Ovary (tissue), 7 donors: ENCODE measurements at regions not wholly inside any gene's neighbourhood (a gene's known extent, or its start where the extent isn't known, plus 50 kb on each side); places are given as distances from the start of the nearest gene placed in this dataset.

Experiments used
- DNase-seq, 5 donors: peaks; one replicate each; pipeline ENCODE4 v3.0.0-alpha.2; 2019 to 2020
- H3K27ac ChIP-seq, 2 donors: fragments of 200-600 bp; one replicate each; pipeline versions ENCODE4 v1.5.1 to v1.8.0; 2019 to 2022
- H3K27me3 ChIP-seq: fragments of 200-600 bp; one replicate; pipeline ENCODE4 v1.8.0; 2022
- H3K36me3 ChIP-seq: fragments of 200-600 bp; sonication (generic); one replicate; pipeline ENCODE4 v1.5.1; 2019
- H3K4me1 ChIP-seq: one replicate; pipeline ENCODE4 v1.8.1; 2013; ENCODE audit warnings: mild to moderate bottlenecking, moderate library complexity; ENCODE audit not compliant: insufficient read depth
- H3K4me3 ChIP-seq: fragments of 200-600 bp; sonication (generic); one replicate; pipeline ENCODE4 v1.5.1; 2017
- H3K9me3 ChIP-seq, 2 donors: fragments of 200-600 bp in 1 of 2; sonication (generic) in 1 of 2; one replicate each; pipeline versions ENCODE4 v1.5.1 to v1.8.1; 2013 to 2019; ENCODE audit warnings: mild to moderate bottlenecking in 1 of 2, moderate library complexity in 1 of 2
- CTCF ChIP-seq, 3 donors: fragments of 450-650 bp in 2 of 3; fragments of 200-600 bp in 1 of 3; IDR thresholded peaks; one replicate each; pipeline versions ENCODE4 v1.5.1 to v1.8.0; 2016 to 2022; ENCODE audit warnings: antibody characterized with exemption in 3 of 3, mild to moderate bottlenecking in 1 of 3
- EP300 ChIP-seq: sonication (generic); formaldehyde crosslinking; IDR thresholded peaks from one replicate; pipeline ENCODE4 v1.6.1; 2017; ENCODE audit warnings: antibody characterized with exemption
- POLR2A ChIP-seq: fragments of 450-650 bp; IDR thresholded peaks from one replicate; pipeline ENCODE4 v1.6.1; 2017; ENCODE audit warnings: antibody characterized with exemption, mild to moderate bottlenecking, moderate library complexity
- WGBS, 3 donors: extraction: QIAGEN DNeasy Blood & Tissue Kit in 1 of 3; methylation state at CpG; one replicate each; pipeline versions ENCODE4 v1.1.5 to v1.1.7; 2013 to 2017; 5-methylcytosine and 5-hydroxymethylcytosine counted together
- intact Hi-C, 4 donors: fragments of 100-400 bp; cut with DNase I; formaldehyde crosslinking; loops; one replicate each; pipeline versions ENCODE4 v1.11.0 to v1.15.1; 2022 to 2023
- donor health status: DM: no; HTN: no; CAD: no; lungs with moderate emphysema.
- donor health status: DM: no; HTN: no; CAD: no.
- donor health status: Bipolar disorder and iron deficiency.
- donor health status: DM: no; HTN: no; CAD: no.
- donor health status: DM: yes; HTN: yes; CAD: no.

- TF ChIP-seq EP300 (no peak), POLR2A (no peak), CTCF (IDR thresholded peaks at IDR 0.05) (no peak)
- Histone ChIP-seq H3K4me1 (no peaks in the 10 kb centered on the region), H3K36me3 (no peaks in the 10 kb centered on the region), H3K27me3 (no peaks in the 10 kb centered on the region), H3K4me3 (no peak overlapping the region), H3K27ac (no peak overlapping the region), H3K9me3 (no peaks in the 10 kb centered on the region)
- intact Hi-C loops, result loop anchor here in 1 of 4 donors (1.0 kb wide), 1 partner anchor 43 kb away; no protein-coding TSS in a partner anchor
- 86 to 98% (median 87%) methylated on average over 5 of the region's 5 CpGs for WGBS, 3 donors
- DNase-seq, result no peak
These were observed 263.5 kb upstream of the HDAC4 start for GRCh38 chr2:239664216-239664810.

- Histone ChIP-seq H3K27ac (no peak overlapping the region), H3K27me3 (no peaks in the 10 kb centered on the region), H3K36me3 (no peaks in the 10 kb centered on the region), H3K9me3 (no peaks in the 10 kb centered on the region), H3K4me3 (no peak overlapping the region), H3K4me1 (no peaks in the 10 kb centered on the region)
- TF ChIP-seq CTCF (IDR thresholded peaks at IDR 0.05) (no peak), POLR2A (no peak), EP300 (no peak)
- WGBS, 3 donors, result 85 to 94% (median 86%) methylated on average over 9 of the region's 9 CpGs
- DNase-seq, result no peak
- intact Hi-C loops, result no loop called here
These were observed 262.6 kb upstream of the HDAC4 start for GRCh38 chr2:239663364-239663924.

- H3K4me1 ChIP-seq, result no peaks in the 10 kb centered on the region
- H3K27me3 ChIP-seq, result no peaks in the 10 kb centered on the region
- no peak overlapping the region for H3K4me3 ChIP-seq
- no peak for DNase-seq
- no peaks in the 10 kb centered on the region for H3K36me3 ChIP-seq
- no peak for TF ChIP-seq EP300
- TF ChIP-seq CTCF (IDR thresholded peaks at IDR 0.05), result no peak
- no peak for TF ChIP-seq POLR2A
- WGBS, 3 donors, result 55 to 62% (median 57%) methylated on average over 16 of the region's 16 CpGs
- no peak overlapping the region for H3K27ac ChIP-seq
- intact Hi-C loops, result no loop called here
- no peaks in the 10 kb centered on the region for H3K9me3 ChIP-seq
These were observed 261.7 kb upstream of the HDAC4 start for GRCh38 chr2:239662413-239663120.

GRCh38 chr2:239661334-239662312 lies 260.8 kb upstream of the HDAC4 start:
- TF ChIP-seq CTCF (IDR thresholded peaks at IDR 0.05) (no peak), EP300 (no peak), POLR2A (no peak)
- H3K4me1 ChIP-seq, result no peaks in the 10 kb centered on the region
- DNase-seq, result no peak
- H3K27ac ChIP-seq, result no peak overlapping the region
- H3K36me3 ChIP-seq, result no peaks in the 10 kb centered on the region
- intact Hi-C loops, result no loop called here
- no peaks in the 10 kb centered on the region for H3K9me3 ChIP-seq
- H3K4me3 ChIP-seq, result no peak overlapping the region
- H3K27me3 ChIP-seq, result no peaks in the 10 kb centered on the region
- WGBS, 3 donors, result 32 to 47% (median 35%) methylated on average over 15 of the region's 15 CpGs
